ENCODE measurements at regions not wholly inside any gene's neighbourhood (a gene's known extent, or its start where the extent isn't known, plus 50 kb on each side); places are given as distances from the start of the nearest gene placed in this dataset.

DNA sequence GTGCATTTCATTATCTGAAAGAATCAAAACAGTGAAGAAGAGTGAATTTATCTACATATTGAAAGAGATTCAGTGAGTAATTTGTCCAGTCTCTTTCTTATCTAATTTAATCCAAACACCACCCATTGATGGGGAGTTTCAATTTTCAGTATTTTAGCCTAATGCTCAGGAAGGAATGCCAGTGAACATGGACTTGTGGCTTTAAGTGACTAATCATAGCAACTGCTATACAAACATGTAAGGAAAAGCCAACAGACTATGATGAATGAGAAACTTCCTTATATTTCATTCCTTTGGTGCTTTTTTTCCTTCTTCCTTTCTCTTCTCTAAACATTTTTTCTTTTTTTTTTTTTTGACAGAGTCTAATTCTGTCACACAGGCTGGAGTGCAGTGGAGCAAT is 885.8 kb downstream of the KCNJ2 start:
- intact Hi-C loops (cut with micrococcal nuclease): no loop called here
- no peak overlapping the region for H2AFZ ChIP-seq (ENCODE audit: insufficient read depth, low read depth, low read length, poor library complexity, severe bottlenecking)

DNA sequence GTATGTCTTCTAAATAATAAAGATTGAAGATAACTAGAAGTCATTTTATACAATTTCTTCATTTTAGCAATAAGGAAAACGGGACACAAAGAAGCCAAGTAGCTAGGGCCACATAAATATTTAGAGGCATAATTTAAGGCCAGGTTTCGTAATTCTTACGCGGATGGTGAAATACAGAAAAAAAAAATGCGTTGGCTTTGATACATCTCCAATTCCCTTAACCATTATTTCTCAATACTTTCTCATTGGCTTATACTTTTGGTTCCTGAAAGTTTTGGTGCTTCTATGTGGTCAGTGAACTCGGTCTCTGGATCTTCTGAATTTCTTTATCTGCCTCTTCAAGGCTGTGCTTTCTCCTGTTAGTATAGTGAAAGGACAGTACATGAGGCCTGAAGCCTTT is 888.1 kb downstream of the KCNJ2 start:
- Mint-ChIP-seq H3K27me3 (no peaks in the 10 kb centered on the region), H3K4me3 (no peak overlapping the region), H3K27ac (no peak overlapping the region), H3K4me1 (no peaks in the 10 kb centered on the region), H3K9me3 (ENCODE audit: insufficient read depth) (peaks cover 2% of the 10 kb centered on the region)
- ChIA-PET POLR2A (no interaction called here), CTCF (no interaction called here)
- 80% methylated on average over 1 of the region's 6 CpGs for WGBS (ENCODE audit: insufficient coverage)
- Histone ChIP-seq H3K36me3 (replicated peaks in 1 of 2; ENCODE audit: control extremely low read depth in 1 of 2, control insufficient read depth in 1 of 2, extremely low read depth in 1 of 2, insufficient read depth in 2 of 2, low read length in 1 of 2) (no peaks in the 10 kb centered on the region), H3K9ac (ENCODE audit: low read length) (no peak overlapping the region), H3K27ac (ENCODE audit: low read length in 2 of 2) (no peak overlapping the region), H3K4me1 (ENCODE audit: control insufficient read depth in 2 of 2, insufficient read depth in 2 of 2, low read length in 2 of 2) (no peaks in the 10 kb centered on the region), H3K27me3 (replicated peaks in 1 of 4; ENCODE audit: control extremely low read depth in 1 of 4, control insufficient read depth in 3 of 4, insufficient read depth in 4 of 4, low read length in 3 of 4) (no peaks in the 10 kb centered on the region), H2AFZ (ENCODE audit: insufficient read depth, low read depth, low read length, poor library complexity, severe bottlenecking) (no peak overlapping the region), H3K79me2 (ENCODE audit: control insufficient read depth, insufficient read depth, low read length) (no peaks in the 10 kb centered on the region), H4K20me1 (ENCODE audit: control insufficient read depth, insufficient read depth, low read length, poor library complexity, severe bottlenecking) (no peaks in the 10 kb centered on the region), H3K4me2 (replicated peaks; ENCODE audit: low read depth, low read length, poor library complexity, severe bottlenecking) (no peak overlapping the region), H3K9me3 (ENCODE audit: control extremely low read depth in 1 of 3, control insufficient read depth in 2 of 3, insufficient read depth in 1 of 3, low read length in 2 of 3) (no peaks in the 10 kb centered on the region), H3K4me3 (ENCODE audit: control extremely low read depth in 1 of 5, extremely low read depth in 1 of 5, insufficient read depth in 1 of 5, low read depth in 2 of 5, low read length in 4 of 5) (no peak overlapping the region)
- DNase-seq: no peak
- TF ChIP-seq, protein P1, sequence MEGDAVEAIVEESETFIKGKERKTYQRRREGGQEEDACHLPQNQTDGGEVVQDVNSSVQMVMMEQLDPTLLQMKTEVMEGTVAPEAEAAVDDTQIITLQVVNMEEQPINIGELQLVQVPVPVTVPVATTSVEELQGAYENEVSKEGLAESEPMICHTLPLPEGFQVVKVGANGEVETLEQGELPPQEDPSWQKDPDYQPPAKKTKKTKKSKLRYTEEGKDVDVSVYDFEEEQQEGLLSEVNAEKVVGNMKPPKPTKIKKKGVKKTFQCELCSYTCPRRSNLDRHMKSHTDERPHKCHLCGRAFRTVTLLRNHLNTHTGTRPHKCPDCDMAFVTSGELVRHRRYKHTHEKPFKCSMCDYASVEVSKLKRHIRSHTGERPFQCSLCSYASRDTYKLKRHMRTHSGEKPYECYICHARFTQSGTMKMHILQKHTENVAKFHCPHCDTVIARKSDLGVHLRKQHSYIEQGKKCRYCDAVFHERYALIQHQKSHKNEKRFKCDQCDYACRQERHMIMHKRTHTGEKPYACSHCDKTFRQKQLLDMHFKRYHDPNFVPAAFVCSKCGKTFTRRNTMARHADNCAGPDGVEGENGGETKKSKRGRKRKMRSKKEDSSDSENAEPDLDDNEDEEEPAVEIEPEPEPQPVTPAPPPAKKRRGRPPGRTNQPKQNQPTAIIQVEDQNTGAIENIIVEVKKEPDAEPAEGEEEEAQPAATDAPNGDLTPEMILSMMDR (IDR thresholded peaks at IDR 0.05): no peak
- TF ChIP-seq EZH2 (IDR thresholded peaks at IDR 0.05; ENCODE audit: borderline replicate concordance, insufficient read depth, low read depth, low read length, poor library complexity, severe bottlenecking): no peak
- ATAC-seq (ENCODE audit: low read depth): no peak
- intact Hi-C loops (cut with micrococcal nuclease): no loop called here

More for the DNA sequence above, 885.8 kb downstream of the KCNJ2 start:
- CTCF ChIA-PET: no interaction called here
- peaks cover 6% of the 10 kb centered on the region for H3K9me3 Mint-ChIP-seq (ENCODE audit: insufficient read depth)
- no peak overlapping the region for H3K9ac ChIP-seq (ENCODE audit: low read length)
- H3K27ac ChIP-seq (ENCODE audit: low read length in 2 of 2): no peak overlapping the region
- DNase-seq: no peak
- TF ChIP-seq EZH2 (IDR thresholded peaks at IDR 0.05; ENCODE audit: borderline replicate concordance, insufficient read depth, low read depth, low read length, poor library complexity, severe bottlenecking): no peak
- TF ChIP-seq, protein P1 (IDR thresholded peaks at IDR 0.05): no peak
- H3K4me1 ChIP-seq (ENCODE audit: control insufficient read depth in 2 of 2, insufficient read depth in 2 of 2, low read length in 2 of 2): no peaks in the 10 kb centered on the region
- no peak for ATAC-seq (ENCODE audit: low read depth)
- H3K79me2 ChIP-seq (ENCODE audit: control insufficient read depth, insufficient read depth, low read length): no peaks in the 10 kb centered on the region
- H3K9me3 ChIP-seq (ENCODE audit: control extremely low read depth in 1 of 3, control insufficient read depth in 2 of 3, insufficient read depth in 1 of 3, low read length in 2 of 3): no peaks in the 10 kb centered on the region
- no peaks in the 10 kb centered on the region for H3K27me3 Mint-ChIP-seq
- H3K36me3 ChIP-seq (replicated peaks in 1 of 2; ENCODE audit: control extremely low read depth in 1 of 2, control insufficient read depth in 1 of 2, extremely low read depth in 1 of 2, insufficient read depth in 2 of 2, low read length in 1 of 2): no peaks in the 10 kb centered on the region
- no peak overlapping the region for H3K27ac Mint-ChIP-seq
- H3K4me3 Mint-ChIP-seq: no peak overlapping the region
- H3K4me2 ChIP-seq (replicated peaks; ENCODE audit: low read depth, low read length, poor library complexity, severe bottlenecking): no peak overlapping the region
- no peaks in the 10 kb centered on the region for H3K4me1 Mint-ChIP-seq
- no peaks in the 10 kb centered on the region for H4K20me1 ChIP-seq (ENCODE audit: control insufficient read depth, insufficient read depth, low read length, poor library complexity, severe bottlenecking)
- H3K4me3 ChIP-seq (ENCODE audit: control extremely low read depth in 1 of 5, extremely low read depth in 1 of 5, insufficient read depth in 1 of 5, low read depth in 2 of 5, low read length in 4 of 5): no peak overlapping the region
- POLR2A ChIA-PET: no interaction called here
- H3K27me3 ChIP-seq (replicated peaks in 1 of 4; ENCODE audit: control extremely low read depth in 1 of 4, control insufficient read depth in 3 of 4, insufficient read depth in 4 of 4, low read length in 3 of 4): no peaks in the 10 kb centered on the region

Measured in B cell (primary cell).